ENCODE measurements at regions not wholly inside any gene's neighbourhood (a gene's known extent, or its start where the extent isn't known, plus 50 kb on each side); places are given as distances from the start of the nearest gene placed in this dataset.

GRCh38 chr4:162237676-162238075, 73.9 kb upstream of the FSTL5 start:
- TF ChIP-seq POLR2AphosphoS5 (IDR thresholded peaks at IDR 0.05) (no peak), CTCF (IDR thresholded peaks at IDR 0.05) (no peak)
